HEK293T (cell line): ENCODE measurements at regions not wholly inside any gene's neighbourhood (a gene's known extent, or its start where the extent isn't known, plus 50 kb on each side); places are given as distances from the start of the nearest gene placed in this dataset.

ENCODE experiments used
- ARNT ChIP-seq: fragments of 450-650 bp; IDR thresholded peaks from 2 replicates; pipeline ENCODE4 v1.6.1; 2017; ENCODE audit warnings: mild to moderate bottlenecking
- BHLHE40 ChIP-seq: fragments of 450-650 bp; IDR thresholded peaks from 2 replicates; pipeline ENCODE4 v1.6.1; 2016; ENCODE audit warnings: mild to moderate bottlenecking, moderate library complexity, borderline replicate concordance
- CTBP1 ChIP-seq: fragments of 450-650 bp; IDR thresholded peaks from 2 replicates; pipeline ENCODE4 v1.6.1; 2016; ENCODE audit warnings: borderline replicate concordance
- FOXA1 ChIP-seq: fragments of 450-650 bp; IDR thresholded peaks from 2 replicates; pipeline ENCODE4 v1.6.1; 2016; ENCODE audit warnings: mild to moderate bottlenecking
- FOXK2 ChIP-seq: fragments of 450-650 bp; IDR thresholded peaks from 2 replicates; pipeline ENCODE4 v1.6.1; 2016; ENCODE audit warnings: mild to moderate bottlenecking
- FOXM1 ChIP-seq: fragments of 450-650 bp; IDR thresholded peaks from 2 replicates; pipeline ENCODE4 v1.6.1; 2017; ENCODE audit warnings: mild to moderate bottlenecking, borderline replicate concordance
- SUZ12 ChIP-seq: fragments of 450-650 bp; IDR thresholded peaks from 2 replicates; pipeline ENCODE4 v1.6.1; 2016; ENCODE audit warnings: mild to moderate bottlenecking
- TARDBP ChIP-seq: fragments of 450-650 bp; IDR thresholded peaks from 2 replicates; pipeline ENCODE4 v1.6.1; 2016
- ZNF384 ChIP-seq: fragments of 450-650 bp; IDR thresholded peaks from 2 replicates; pipeline ENCODE4 v1.6.1; 2016

DNA sequence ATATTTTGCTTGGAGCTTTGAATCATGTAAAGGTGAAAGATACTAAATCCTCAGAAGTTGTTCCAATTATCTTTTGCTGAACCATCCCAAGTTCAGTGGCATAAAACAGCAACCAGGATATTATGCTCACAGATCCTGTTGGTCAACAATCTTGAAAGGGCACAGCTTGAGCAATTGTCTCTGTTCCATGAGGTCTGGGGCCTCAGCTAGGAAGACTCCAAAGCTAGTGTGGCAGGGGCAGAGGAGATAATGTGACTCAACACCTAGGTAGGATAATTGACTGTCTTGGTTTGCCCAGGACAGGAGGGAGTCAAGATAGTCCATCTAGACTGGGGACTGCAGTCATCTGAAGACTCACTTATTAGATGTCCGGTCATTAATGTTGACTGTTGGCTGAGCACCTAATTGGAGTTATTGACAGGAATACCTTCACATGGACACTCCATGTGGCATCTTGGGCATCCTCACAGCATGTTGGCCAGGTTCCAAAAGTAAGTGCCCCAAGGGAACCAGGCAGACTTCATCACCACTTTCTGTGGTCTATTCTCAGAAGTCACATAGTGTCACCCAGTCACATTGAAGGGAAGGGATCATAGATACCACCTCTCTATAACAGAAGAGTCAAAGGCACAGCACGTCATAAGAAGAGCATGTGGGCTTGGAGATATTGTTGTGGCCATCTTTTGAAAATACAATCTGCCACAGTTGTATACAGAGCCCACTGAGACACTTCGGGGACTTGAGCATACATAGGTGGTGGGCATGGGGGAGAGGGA is 88.4 kb upstream of the GPBP1 start:
- TF ChIP-seq FOXK2 (no peak), BHLHE40 (no peak), FOXM1 (no peak), ARNT (no peak), TARDBP (no peak), ZNF384 (no peak), CTBP1 (no peak), FOXA1 (no peak), SUZ12 (no peak)
